ENCODE measurements at regions not wholly inside any gene's neighbourhood (a gene's known extent, or its start where the extent isn't known, plus 50 kb on each side); places are given as distances from the start of the nearest gene placed in this dataset.
"Not testable (repeated sequence)": the region's sequence is repeated elsewhere in the genome, so short reads cannot be mapped to it uniquely, and the experiment has no call there.

DNA sequence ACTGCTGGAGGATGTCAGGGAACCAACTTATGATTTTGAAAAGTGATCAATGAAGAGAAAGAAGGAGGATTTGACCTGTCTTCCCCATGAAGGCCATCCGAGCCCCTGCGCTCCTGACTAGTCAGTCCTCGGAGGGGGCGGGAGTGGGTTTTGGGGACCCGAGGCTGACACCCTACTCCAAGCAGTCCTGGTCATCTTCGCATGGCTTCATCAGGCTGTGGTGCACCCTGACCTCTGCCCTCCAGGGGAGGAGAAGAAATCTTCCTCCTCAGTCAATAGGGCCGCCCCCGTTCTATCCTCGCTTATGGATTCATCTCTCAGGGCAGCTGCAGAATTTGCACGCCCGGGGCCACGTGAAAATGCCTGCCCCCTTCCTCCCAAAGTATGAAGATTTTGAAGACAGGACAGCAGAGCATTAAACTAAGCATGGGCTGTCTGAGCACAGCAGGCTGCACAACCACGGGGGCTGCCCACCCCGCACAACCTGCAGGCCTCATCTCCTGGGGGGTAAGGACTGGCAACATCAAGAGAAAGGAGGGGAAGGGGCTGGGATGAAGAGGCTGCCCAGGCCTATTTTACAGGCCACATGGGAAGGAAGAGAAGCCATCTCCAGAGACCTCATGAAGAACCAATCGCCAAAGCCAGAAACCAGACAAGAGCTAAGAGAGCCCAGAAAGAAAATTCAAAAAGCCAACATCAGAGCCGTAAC, 138.1 kb upstream of the PHACTR3 start:
- no peak for DNase-seq

DNA sequence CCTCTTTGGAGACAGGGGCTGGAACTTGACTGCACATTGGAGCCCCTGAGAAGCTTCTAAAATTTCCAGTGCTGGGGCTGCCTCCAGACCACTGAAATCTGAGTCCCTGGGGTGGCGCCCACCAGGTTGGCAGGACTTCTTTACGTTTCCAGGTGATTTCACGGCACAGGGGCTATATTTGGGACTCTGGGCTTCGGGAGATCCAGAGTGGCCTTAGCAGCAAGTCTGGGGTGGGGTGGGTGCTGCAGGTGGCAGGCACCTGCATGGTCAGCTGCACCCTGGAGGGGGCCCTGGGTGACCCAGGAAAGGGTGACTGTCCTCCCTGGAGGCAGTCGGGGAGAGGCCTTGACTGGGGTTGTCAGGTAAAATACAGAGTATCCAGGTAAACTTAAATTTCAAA, 135.5 kb upstream of the PHACTR3 start:
- DNase-seq = no peak

DNA sequence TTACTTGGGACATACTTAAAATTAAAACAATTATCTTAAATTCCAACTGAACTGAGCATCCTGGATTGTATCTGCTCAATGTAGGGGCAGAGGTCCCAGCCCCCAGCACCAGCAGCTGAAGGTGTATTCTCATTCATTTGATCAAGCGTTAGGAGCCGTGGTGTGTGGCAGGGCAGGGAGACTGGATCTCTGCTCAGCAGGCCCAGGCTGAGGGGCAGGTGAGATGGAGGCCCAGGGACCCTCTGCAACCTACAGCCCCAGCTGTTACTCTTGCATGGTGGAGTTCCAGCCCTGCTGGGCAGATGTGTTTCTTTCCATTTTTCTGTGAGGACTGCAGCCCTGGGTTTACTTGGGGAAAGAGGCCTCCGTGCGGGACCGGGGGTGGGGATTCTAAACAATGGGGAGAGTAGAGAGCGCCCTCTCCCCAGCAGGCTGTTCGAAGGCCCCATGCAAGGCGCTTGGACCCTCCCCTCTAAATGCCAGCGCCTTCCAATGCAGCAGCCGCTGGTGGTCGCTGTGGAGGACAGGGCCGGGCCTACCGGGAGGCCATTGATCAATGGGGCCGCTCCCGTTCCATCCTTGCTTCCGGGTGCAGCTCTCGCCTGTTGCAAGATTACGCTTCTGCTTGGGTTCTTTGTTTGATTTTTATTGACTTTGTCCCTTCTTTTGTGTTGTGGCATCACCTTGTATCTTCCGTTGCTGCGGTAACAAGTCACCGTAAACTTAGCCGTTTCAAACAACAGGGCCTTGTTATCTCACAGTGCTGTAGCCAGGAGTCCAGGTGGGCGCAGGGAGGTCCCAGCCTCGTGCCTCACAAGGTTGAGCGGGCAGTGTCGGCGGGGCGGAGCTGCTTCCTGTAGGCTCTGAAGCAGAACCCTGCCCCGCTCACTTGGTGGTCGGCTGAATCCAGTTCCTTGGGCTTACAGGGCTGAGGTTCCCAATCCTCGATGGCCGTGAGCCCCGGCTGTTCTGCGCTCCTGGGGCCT, 134.8 kb upstream of the PHACTR3 start:
- no peak for DNase-seq

DNA sequence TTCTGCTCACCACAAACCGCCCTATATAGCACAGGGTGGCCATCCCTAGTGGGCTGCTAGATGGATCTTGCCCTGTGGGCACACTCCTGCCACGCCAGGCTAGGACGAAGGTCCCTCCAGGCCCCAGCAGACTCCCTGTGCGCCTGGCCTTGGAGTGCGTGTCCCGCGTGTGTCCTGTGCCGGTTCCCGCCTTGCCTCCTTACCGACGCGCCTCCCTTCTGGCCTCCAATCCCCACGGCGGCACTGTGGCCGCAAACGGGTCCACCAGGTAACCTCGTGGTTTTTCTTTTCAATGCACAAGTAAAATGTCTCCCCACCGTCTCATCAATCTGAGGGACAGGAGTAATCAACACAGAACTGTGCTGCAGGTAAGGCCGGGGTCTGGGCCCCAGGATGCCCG, 133.8 kb upstream of the PHACTR3 start:
- DNase-seq = no peak

DNA sequence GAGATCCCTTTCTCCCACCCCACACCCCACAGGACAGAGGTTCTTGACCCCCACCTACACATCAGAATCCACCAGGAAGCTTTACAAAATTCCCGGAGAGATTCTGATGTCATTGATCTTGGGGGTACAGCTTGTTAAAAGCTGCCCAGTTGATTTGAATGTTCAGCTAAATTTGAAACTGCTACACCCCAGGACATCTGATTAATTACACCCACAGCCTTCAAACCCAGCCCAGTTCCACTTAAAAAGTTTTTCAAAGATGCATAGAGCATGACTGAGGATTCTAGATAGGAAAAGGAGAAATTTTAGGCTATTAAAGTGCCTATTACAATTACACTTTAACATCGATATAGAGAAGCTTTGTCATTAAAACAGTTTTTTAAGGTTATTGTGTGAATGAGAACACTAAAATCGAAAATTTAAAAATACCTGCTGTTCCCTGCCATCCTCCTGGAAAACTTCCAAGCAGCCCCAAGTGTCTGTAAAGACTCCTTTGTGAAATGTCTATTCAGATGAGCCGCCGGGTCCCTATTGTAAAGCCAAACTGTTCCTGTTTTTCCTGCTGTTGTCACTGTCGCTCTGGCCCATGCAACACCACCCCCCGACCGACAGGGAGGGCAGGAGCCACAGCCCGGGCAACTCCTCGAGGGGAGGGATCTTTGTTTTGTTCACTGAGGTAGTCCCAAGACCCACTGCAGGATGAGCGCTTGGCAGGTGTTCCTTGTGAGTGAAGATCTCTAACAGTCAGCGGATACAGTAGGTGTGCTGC, 132.5 kb upstream of the PHACTR3 start:
- no peak for DNase-seq

DNA sequence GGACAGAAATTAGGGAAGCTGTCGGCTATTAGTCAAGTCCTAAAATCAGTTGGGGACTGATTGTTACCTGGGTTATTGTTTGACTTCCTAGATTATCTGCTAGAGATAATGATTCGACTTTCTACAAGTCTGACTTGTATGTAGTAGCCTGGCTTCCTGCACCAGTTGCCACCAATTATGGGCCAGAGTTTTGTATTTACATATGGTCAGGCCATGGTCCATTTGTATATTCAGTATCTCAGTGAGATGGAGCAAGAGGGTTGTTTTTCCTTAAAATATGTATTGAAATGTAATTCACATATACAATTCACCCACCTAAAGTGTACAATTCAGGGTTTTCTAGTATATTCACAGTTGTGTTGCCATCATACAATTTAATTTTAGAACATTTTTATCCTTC, 130.6 kb upstream of the PHACTR3 start:
- no peak for DNase-seq

DNA sequence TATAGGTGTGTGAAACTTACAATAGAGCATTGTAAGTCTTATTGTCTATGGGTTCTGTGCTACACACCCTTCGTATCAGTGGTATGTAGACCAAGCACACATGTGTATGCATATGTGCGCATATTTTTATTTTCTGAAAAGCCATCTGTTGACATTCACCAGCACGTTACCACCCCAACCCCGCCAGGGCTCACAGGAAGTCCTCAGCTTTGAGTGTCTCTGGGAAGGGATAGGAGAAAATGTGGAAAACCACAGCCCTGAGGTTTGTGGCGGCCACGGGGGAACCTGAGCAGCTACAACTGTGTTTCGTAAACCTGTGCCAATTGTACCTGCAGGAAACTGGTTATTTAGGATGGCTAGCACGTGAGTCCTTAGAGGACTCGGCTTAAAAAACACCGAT, 123.3 kb upstream of the PHACTR3 start:
- DNase-seq = no peak

DNA sequence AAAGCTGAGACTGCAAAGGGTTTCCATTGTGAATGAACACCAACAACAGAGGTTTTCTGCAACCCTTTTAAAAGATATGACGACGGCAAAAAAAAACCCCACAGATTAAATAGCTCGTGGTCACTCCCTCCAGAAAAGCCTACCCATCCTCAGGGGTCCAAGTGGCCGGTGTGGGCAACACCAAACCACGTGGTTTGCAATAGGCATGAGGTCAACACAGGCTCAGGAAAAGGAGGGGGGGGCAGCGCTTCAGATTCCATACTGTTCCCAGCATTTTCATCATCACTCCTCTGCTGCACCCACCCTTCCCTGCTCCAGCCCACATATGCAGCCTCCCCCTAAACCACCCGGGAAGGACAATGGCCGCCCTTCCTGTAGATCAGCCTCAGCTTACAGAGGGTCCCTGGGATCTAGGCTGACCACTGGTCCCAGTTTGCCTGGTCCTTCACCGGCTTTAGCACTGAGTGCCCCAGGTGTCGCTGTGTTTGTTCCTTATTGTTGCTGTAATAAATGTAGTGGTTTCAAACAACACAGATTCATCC, 122.8 kb upstream of the PHACTR3 start:
- DNase-seq = no peak

DNA sequence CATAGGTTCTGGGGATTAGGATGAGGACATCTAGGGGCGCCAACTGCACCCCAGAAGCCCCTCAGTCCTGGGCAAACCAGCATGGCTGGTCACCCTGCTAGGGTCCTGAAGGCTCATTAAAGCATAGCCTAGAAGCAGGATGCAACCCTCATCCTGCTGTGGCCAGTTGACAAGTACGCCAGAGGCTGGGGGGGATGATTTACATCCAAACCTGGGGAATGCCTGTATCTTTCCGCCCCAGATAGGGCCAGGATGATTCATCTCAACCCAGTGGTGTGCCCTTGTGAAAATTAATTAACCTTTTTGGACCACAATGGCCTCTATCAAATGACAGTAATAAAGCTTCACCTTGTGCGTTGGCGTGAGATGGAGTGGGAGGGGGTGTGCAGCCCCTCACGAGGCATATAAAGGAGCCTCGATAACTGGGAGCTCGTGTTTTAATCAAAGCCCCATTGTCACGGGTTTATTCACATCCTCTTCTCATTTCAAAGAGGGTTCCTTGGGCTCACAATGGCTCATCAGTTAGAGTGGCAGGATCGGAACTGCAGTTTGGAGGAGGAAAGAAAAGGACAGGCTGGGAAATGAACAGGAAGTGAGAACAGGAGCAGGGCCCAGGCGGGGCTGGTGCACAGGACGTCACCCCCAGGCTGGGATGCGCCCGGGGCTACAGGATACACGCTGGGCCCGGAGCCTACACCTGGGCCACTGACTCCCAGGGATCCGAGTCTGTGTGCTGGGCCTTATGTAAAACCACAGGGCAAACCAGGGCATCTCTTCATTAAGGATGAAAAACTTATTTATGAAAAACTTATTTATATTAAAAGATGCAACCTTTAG, 121.8 kb upstream of the PHACTR3 start:
- DNase-seq = no peak

DNA sequence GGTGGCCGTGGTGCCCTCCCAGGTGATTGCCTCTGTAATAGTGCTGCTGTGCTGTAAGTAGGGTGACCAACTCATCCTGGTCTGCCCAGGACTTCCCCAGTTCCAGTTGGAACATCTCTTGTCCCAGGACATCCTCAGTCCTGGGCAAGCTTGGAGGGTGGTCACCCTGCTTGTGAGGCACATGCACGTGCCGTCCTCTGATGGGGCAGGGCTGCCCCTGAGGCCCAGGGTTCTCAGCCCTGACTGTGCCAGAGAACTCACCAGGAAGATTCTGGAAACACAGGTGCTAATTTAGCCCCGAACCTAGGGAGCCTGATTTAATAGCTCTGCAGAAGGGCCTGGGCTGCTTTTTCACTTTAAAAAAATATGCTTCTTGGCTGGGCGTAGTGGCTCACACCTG, 120.9 kb upstream of the PHACTR3 start:
- no peak for DNase-seq

DNA sequence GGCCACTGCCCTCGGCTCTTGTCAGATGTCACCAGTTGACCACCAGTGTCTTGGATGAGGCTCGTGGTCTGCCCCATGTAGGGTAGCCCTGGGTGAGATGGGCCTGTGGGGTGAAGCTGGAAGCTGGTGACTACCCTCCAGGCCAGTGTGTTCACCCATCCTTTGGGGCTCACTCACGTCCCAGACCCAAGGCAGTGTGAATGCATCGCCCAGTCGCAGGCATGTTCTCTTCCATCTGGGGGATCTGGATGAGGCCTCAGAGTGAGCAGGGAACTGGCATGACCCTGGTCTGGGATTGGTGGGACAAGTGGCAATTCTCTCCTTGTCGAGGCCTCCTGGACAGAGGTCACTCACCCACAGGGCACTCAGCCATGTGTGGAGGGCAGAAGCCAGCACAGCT, 120.1 kb upstream of the PHACTR3 start:
- DNase-seq = no peak

DNA sequence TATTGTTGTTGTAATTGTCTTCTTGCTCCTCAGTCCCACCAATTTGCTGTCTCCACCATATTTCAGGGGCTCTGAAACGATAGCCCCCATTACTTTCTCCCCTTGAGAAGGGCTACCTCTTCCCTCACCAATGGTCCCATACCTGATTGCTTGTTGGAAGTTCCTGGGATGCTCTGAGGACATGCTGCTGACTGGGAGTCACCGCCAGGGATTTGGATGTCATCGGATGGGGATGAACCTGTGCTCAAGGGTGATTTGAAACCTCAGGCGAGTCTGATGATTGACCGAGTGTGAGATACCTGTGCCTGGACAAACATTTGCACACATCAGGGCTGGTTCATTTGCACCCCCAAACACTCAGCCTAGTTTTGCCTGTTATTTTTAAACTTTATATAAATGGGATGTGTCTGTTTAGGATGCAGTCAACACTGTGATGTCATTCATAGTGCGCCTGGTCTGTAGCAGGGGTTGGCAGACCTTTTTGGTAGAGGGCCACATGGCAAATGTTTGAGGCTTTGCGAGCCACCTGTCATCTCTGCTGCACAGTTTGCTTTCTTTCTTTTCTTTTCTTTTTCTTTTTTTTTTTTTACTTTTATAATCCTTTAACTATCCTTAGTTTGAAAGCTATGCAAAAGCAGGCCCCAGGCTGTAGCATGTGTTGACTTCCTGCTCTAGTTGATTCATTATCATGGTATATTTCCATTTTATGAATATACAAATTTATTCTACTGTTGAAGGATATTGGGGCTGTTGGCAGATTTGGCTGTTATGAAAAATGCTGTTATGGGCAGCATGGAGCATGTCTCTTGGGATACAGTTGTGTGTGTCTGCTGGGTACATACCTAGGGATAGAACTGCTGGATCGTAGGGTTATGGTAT, 118.5 kb upstream of the PHACTR3 start:
- no peak for DNase-seq

DNA sequence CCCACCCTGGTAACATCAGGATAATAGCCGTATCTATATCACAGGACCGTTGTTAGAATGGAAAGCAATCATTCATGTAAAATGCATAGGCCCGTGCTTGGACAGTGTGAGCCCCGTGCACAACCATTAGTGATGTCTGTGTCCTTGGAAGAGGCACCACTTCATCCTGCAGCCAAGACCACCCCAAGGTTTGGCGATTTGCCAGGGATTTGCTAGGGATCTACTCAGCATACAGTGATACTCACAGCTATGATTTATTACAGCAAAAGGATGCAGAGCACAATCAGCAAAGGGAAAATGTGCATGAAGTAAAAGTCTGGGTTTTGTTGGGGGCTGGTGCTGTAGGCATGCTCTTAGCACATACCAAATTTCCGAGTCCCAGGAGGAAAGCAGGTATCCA, 115.9 kb upstream of the PHACTR3 start:
- not testable (repeated sequence) for DNase-seq

DNA sequence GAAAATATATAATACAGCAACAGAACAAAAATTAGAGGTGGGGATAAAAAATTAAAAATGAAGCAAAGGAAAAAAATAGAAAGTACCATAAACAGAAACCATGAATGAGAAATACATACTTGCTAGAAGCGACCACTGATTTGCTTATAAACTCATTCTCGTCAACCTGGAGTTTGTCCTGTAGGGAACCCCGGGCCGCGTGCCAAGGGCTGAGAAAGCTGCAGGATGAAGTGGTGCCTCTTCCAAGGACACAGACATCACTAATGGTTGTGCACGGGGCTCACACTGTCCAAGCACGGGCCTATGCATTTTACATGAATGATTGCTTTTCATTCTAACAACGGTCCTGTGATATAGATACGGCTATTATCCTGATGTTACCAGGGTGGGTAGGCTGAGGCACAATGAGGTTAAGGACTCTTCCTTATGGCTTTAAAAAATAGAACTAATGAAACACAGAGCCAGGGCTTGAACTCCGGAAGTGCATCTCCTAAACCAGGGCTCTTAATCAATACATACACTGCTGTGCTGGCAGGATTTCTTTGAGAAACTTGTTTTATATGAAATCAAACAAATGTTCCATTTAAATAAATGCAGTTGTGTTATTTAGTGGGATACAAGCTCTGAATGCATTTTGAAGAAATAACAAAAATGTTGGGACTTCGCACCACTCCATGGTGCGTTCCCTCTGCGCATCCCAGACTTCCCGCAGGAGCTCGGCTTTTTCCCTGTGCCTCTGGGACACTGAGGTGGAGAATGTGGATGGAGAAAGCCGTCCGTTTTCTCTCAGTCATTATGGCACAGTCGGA, 113.9 kb upstream of the PHACTR3 start:
- DNase-seq = not testable (repeated sequence)

DNA sequence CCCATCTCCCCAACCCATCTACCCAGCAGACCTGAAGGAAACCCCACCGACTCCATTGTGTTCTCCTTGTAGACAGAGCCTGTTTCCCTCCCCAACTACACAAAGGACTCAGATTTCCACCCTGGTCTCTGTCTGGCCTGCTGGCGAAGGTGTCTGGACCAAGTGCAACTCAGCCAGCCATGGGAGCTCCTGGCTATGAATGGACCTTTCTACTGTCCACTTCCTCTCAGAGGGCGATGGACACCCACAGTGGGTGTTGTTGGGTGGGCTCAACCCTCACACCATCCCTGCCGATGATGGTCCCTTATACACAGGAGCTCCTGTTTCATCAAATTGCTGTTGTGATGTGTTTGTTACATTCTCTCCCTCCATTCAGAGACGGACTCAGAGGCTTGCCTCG, 112.5 kb upstream of the PHACTR3 start:
- DNase-seq = no peak

DNA sequence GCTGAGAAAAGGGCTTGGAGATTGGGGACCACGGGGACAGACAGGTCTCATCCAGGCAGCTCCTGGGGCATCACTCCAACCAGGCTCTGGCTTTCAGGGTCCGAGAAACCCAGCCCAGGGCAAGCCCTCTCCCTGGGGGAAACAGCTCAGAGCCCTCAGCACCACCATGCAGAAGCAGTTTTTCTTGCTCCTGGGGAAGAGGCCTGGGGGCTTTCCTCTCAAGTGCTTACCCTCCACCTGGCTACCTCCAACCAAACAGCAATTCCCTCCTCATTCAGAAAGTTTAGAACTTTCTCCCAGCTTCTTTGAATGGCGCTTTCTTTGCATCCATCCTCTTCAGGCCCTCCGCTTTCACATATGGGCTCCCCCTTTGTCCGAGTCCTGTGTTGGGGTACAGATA, 110.4 kb upstream of the PHACTR3 start:
- no peak for DNase-seq

DNA sequence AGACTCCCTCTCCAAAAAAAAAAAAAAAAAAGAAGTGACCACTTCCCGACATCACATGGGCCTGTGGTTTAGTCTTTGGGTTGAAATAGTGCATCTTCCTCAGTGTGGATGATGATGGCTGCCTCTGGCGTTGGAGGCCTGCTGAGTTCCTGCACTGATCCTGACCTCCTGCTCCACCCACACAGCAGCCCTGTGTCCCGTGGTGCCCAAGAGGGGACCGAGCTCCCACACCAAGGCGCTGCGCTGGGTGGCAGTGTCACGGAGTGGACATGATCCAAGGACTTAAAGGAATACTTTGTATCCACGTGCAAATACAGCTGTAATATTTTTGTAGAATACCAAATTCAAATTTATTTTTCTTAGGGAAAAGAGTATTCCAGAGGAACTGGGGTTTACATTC, 109.2 kb upstream of the PHACTR3 start:
- DNase-seq = no peak

DNA sequence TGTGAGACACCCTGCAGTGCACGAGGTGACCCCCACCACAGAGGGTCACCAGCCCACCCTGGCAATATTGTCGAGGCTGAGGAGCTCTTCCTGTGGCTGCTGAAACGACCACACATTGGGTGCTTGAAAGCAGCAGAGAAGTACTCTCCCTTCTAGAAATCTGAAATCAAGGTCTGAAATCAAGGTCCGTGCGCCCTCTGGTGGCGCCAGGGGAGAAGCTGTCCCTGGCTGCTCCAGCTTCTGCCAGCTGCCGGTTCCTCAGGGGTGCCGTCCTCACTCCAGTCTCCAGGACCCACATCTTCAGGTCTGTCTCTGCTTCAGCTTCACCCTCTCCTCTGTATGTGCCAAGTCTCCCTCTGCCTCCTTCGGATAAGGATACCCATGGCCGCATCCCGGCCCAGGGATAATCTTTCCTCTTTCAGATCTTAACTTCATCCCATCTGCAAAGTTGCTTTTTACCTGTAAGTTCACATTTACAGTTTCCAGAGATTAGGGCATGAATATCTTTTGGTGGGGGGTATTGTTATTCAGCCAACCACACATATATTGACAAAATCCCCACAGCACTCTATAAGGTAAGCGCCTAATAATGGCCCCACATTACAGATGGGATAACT, 108.3 kb upstream of the PHACTR3 start:
- peak; percentile 63 to 64 for DNase-seq

DNA sequence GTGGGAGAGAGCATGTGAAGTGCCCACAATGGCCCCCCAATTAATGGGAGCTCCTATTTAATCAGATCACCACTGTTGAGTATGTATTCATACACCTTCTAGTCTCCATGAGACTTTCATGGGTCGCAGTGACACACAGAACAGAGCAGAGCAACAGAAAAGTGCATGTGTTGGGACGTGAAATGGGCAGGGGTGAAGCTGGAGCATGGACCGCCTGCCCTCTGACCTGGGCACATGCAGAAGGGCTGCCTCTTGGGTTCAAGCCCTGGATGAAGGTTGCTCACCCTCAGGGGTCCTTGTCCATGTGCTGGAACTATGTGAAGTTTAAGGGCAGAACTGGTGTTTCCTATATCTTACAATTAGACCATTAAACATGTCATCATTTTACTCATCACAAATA, 106.0 kb upstream of the PHACTR3 start:
- DNase-seq = no peak

DNA sequence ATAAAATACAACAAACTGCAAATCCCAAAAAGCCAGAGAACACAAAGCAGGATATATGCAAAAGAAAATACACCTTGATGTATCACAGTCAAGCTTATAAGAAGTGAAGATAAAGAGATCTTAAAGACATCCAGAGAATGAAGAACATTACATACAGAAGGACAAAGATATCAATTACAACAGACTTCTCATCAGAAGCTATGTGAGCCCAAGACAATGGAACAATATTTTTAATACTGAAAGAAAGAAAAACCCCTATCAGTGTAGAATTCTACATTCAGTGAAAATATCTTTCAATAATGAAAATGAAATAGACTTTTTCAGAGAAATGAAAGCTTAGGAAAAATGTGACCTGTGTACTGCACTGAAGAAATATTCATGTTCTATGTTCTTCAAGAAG, 104.5 kb upstream of the PHACTR3 start:
- DNase-seq = no peak
